Adrenal gland (tissue), 5 donors: ENCODE measurements at regions not wholly inside any gene's neighbourhood (a gene's known extent, or its start where the extent isn't known, plus 50 kb on each side); places are given as distances from the start of the nearest gene placed in this dataset.

Experiments used
- CTCF ChIP-seq, 6 experiments: fragments of 450-650 bp in 4 of 6; fragments of 200-600 bp in 2 of 6; sonication (generic) in 1 of 6; IDR thresholded peaks; 1 replicate in 5 of 6; 2 replicates in 1 of 6; pipeline versions ENCODE4 v1.5.1 to v1.8.0; 2016 to 2021; ENCODE audit warnings: antibody characterized with exemption in 6 of 6, mild to moderate bottlenecking in 2 of 6, moderate library complexity in 1 of 6
- POLR2A ChIP-seq, 2 donors: fragments of 450-650 bp; IDR thresholded peaks; one replicate each; pipeline ENCODE4 v1.6.1; 2017; ENCODE audit warnings: antibody characterized with exemption in 2 of 2, mild to moderate bottlenecking in 2 of 2, moderate library complexity in 1 of 2
- donor health status: DM: no; HTN: no; CAD: no.

- TF ChIP-seq CTCF (IDR thresholded peaks at IDR 0.05) (no peak), POLR2A (IDR thresholded peaks at IDR 0.05) (no peak)
Measured at GRCh38 chrY:19307627-19308026, 436.9 kb downstream of the KDM5D start.
